ENCODE measurements at regions not wholly inside any gene's neighbourhood (a gene's known extent, or its start where the extent isn't known, plus 50 kb on each side); places are given as distances from the start of the nearest gene placed in this dataset.

GRCh38 chr13:42445354-42445753, 128.6 kb upstream of the TNFSF11 start:
- TF ChIP-seq, protein P1, sequence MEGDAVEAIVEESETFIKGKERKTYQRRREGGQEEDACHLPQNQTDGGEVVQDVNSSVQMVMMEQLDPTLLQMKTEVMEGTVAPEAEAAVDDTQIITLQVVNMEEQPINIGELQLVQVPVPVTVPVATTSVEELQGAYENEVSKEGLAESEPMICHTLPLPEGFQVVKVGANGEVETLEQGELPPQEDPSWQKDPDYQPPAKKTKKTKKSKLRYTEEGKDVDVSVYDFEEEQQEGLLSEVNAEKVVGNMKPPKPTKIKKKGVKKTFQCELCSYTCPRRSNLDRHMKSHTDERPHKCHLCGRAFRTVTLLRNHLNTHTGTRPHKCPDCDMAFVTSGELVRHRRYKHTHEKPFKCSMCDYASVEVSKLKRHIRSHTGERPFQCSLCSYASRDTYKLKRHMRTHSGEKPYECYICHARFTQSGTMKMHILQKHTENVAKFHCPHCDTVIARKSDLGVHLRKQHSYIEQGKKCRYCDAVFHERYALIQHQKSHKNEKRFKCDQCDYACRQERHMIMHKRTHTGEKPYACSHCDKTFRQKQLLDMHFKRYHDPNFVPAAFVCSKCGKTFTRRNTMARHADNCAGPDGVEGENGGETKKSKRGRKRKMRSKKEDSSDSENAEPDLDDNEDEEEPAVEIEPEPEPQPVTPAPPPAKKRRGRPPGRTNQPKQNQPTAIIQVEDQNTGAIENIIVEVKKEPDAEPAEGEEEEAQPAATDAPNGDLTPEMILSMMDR (IDR thresholded peaks at IDR 0.05; ENCODE audit: low read depth, low read length): no peak
- no peak for TF ChIP-seq POLR2A (IDR thresholded peaks at IDR 0.05; ENCODE audit: extremely low read depth, insufficient read length)

All from NB4 (cell line).